ENCODE measurements at regions not wholly inside any gene's neighbourhood (a gene's known extent, or its start where the extent isn't known, plus 50 kb on each side); places are given as distances from the start of the nearest gene placed in this dataset.

DNA sequence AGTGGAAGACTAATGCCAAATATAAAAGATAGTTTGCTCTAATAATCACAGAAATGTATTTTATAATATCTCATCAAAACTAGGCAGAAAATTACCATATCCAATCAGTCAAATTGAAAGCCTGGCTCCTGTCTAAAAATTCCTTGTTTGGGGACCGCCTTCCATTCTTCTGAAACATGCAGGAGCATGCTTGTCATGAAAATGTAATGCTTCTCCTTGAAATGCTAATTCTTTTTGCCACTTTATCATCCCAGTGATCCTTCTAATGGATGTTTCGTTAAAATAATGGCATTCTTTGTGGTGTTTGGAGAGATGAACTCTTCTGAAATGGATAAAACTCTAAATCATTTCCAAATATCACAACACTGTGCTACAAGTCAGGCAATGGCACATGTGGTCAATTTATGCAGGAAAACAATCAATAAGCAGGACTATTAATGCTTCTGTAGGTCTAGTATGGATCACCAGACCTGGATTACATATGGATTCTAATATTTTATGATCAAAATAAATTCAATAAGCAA lies 1039.1 kb upstream of the NXPH2 start:
- Mint-ChIP-seq H3K36me3 (ENCODE audit: unreplicated experiment) (no peaks in the 10 kb centered on the region), H3K4me1 (ENCODE audit: unreplicated experiment) (no peaks in the 10 kb centered on the region), H3K4me3 (ENCODE audit: unreplicated experiment) (no peak overlapping the region), H3K9me3 (ENCODE audit: unreplicated experiment) (peaks cover 12% of the 10 kb centered on the region), H3K27me3 (ENCODE audit: unreplicated experiment) (no peaks in the 10 kb centered on the region), H3K27ac (ENCODE audit: unreplicated experiment) (no peak overlapping the region)
- no peak for DNase-seq (ENCODE audit: extremely low spot score, unreplicated experiment)
- TF ChIP-seq, protein P1, sequence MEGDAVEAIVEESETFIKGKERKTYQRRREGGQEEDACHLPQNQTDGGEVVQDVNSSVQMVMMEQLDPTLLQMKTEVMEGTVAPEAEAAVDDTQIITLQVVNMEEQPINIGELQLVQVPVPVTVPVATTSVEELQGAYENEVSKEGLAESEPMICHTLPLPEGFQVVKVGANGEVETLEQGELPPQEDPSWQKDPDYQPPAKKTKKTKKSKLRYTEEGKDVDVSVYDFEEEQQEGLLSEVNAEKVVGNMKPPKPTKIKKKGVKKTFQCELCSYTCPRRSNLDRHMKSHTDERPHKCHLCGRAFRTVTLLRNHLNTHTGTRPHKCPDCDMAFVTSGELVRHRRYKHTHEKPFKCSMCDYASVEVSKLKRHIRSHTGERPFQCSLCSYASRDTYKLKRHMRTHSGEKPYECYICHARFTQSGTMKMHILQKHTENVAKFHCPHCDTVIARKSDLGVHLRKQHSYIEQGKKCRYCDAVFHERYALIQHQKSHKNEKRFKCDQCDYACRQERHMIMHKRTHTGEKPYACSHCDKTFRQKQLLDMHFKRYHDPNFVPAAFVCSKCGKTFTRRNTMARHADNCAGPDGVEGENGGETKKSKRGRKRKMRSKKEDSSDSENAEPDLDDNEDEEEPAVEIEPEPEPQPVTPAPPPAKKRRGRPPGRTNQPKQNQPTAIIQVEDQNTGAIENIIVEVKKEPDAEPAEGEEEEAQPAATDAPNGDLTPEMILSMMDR (IDR thresholded peaks at IDR 0.05): no peak

DNA sequence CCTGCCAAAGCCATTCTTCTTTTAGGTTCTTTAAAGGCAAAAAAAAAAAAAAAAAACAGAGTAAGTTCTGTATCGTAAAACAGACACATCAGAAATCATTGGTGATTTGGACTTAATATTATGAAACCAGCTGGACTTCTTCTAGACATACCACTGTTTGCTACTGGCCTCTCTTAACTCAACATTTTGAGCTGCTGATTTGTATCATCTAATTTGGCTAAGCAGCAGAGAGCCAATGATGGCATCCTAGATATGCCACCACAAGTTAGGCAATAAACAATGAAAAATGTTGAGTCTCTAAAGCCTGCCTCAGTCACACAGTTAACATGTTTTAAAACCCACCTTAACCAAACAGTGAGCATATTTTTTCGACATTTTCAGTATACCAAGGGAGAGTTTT lies 1034.3 kb upstream of the NXPH2 start:
- no peak for DNase-seq (ENCODE audit: extremely low spot score, unreplicated experiment)
- H3K9me3 Mint-ChIP-seq (ENCODE audit: unreplicated experiment): peaks cover 2% of the 10 kb centered on the region
- no peak overlapping the region for H3K4me3 Mint-ChIP-seq (ENCODE audit: unreplicated experiment)
- no peaks in the 10 kb centered on the region for H3K36me3 Mint-ChIP-seq (ENCODE audit: unreplicated experiment)
- peaks cover 2% of the 10 kb centered on the region for H3K27me3 Mint-ChIP-seq (ENCODE audit: unreplicated experiment)
- TF ChIP-seq, protein P1 (IDR thresholded peaks at IDR 0.05): no peak
- no peaks in the 10 kb centered on the region for H3K4me1 Mint-ChIP-seq (ENCODE audit: unreplicated experiment)
- no peak overlapping the region for H3K27ac Mint-ChIP-seq (ENCODE audit: unreplicated experiment)

DNA sequence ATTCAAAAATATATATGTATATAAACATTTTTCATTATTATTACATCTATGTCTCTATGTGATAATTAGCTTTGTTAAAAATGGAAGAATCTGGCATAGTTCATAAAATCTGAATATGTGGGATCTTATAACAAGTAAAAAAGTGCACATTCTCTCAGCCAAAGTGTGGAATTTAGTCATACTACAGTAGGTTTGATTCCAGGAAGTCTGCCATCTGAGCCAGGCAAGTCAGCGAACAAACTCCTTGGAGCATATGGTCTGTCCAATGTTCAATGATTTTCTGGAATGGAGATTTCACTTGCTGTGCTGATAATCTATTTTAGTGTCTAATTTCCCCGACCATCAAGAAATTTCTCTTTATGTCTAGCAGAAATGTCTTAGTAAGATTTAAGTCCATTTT lies 1033.2 kb upstream of the NXPH2 start:
- peaks cover 2% of the 10 kb centered on the region for H3K27me3 Mint-ChIP-seq (ENCODE audit: unreplicated experiment)
- H3K4me3 Mint-ChIP-seq (ENCODE audit: unreplicated experiment): no peak overlapping the region
- H3K9me3 Mint-ChIP-seq (ENCODE audit: unreplicated experiment): no peaks in the 10 kb centered on the region

DNA sequence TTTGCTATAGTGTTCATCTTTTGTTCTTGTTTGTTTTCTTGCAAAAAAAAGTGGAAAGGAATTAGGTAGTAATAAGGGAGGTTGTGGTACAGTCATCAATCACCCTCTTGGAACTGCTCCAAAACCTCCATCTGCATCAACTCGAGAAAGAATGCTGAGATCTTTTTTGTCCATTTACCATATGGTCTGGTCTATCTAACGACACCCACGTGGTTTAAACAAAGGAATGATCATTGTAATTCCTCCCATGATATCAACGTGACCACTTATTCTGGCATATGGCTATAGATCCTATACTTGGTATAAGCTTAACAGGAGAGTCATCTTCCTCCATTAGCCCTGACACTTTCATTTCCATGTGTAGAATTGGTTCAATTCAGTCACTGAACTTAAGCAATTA lies 1025.3 kb upstream of the NXPH2 start:
- no peak for DNase-seq (ENCODE audit: extremely low spot score, unreplicated experiment)
- Mint-ChIP-seq H3K4me3 (ENCODE audit: unreplicated experiment) (no peak overlapping the region), H3K36me3 (ENCODE audit: unreplicated experiment) (no peaks in the 10 kb centered on the region), H3K9me3 (ENCODE audit: unreplicated experiment) (no peaks in the 10 kb centered on the region), H3K27me3 (ENCODE audit: unreplicated experiment) (peaks cover 6% of the 10 kb centered on the region), H3K4me1 (ENCODE audit: unreplicated experiment) (no peaks in the 10 kb centered on the region), H3K27ac (ENCODE audit: unreplicated experiment) (no peak overlapping the region)
- TF ChIP-seq, protein P1 (IDR thresholded peaks at IDR 0.05): no peak

More for the DNA sequence above, 1033.2 kb upstream of the NXPH2 start:
- TF ChIP-seq, protein P1 (IDR thresholded peaks at IDR 0.05): no peak
- Mint-ChIP-seq H3K27ac (ENCODE audit: unreplicated experiment) (no peak overlapping the region), H3K36me3 (ENCODE audit: unreplicated experiment) (no peaks in the 10 kb centered on the region), H3K4me1 (ENCODE audit: unreplicated experiment) (no peaks in the 10 kb centered on the region)
- no peak for DNase-seq (ENCODE audit: extremely low spot score, unreplicated experiment)

DNA sequence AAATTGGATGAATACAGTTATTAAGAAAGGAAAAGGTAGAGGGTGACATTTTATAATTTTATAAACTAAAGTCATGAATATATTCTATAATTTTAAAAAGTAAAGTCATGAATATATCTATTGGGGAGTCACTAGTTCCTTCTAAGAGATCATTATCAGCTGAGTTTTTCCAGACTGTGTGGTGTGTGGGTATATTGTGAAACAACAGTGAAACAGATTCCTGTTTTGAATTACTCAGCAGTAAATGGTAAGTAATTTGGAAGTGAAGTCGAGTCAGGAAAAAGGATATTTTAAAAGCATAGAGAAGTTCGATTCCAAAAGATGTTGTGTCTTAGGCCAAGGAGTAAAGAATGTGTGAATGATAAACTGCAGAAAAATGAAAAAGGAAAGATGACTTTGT lies 1018.2 kb upstream of the NXPH2 start:
- TF ChIP-seq, protein P1 (IDR thresholded peaks at IDR 0.05): no peak
- no peaks in the 10 kb centered on the region for H3K36me3 Mint-ChIP-seq (ENCODE audit: unreplicated experiment)
- no peaks in the 10 kb centered on the region for H3K4me1 Mint-ChIP-seq (ENCODE audit: unreplicated experiment)
- peaks cover 5% of the 10 kb centered on the region for H3K27me3 Mint-ChIP-seq (ENCODE audit: unreplicated experiment)
- no peak overlapping the region for H3K27ac Mint-ChIP-seq (ENCODE audit: unreplicated experiment)
- H3K4me3 Mint-ChIP-seq (ENCODE audit: unreplicated experiment): no peak overlapping the region
- DNase-seq (ENCODE audit: extremely low spot score, unreplicated experiment): no peak
- no peaks in the 10 kb centered on the region for H3K9me3 Mint-ChIP-seq (ENCODE audit: unreplicated experiment)
